ENCODE measurements at regions not wholly inside any gene's neighbourhood (a gene's known extent, or its start where the extent isn't known, plus 50 kb on each side); places are given as distances from the start of the nearest gene placed in this dataset.
"Not testable (repeated sequence)": the region's sequence is repeated elsewhere in the genome, so short reads cannot be mapped to it uniquely, and the experiment has no call there.

GRCh38 chrX:131595120-131595519 is 51.2 kb downstream of the OR13H1 start:
- no peak for DNase-seq

GRCh38 chrX:131607792-131608369 is 64.0 kb downstream of the OR13H1 start:
- no peak for DNase-seq

DNA sequence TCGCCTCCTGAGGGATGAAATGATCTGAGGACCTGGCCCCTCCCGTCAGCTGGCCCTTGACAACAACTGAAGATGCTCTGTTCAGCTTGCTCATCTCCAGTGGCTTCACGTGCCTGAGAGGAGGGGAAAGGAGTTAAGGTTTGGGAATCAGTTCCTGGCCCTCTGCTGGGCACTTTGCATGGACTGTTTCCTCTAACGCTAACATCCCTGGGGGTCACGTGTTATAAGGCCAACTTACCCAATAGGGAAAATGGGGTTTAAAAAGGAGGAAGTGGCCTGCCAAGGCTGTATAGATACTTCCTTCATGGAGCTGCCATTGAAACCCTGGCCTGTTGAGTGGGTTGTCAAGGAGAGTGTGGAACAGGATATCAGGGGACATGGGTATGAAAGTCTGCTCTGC is 65.6 kb downstream of the OR13H1 start:
- no peak for DNase-seq

- no peak for DNase-seq
These were observed 69.4 kb downstream of the OR13H1 start for GRCh38 chrX:131613260-131613659.

- no peak for DNase-seq
These were observed 70.4 kb downstream of the OR13H1 start for GRCh38 chrX:131614241-131614640.

GRCh38 chrX:131617182-131617581 is 73.3 kb downstream of the OR13H1 start:
- DNase-seq: peak in 8 of 56 donors; percentile 0 to 19 (median 0)

DNA sequence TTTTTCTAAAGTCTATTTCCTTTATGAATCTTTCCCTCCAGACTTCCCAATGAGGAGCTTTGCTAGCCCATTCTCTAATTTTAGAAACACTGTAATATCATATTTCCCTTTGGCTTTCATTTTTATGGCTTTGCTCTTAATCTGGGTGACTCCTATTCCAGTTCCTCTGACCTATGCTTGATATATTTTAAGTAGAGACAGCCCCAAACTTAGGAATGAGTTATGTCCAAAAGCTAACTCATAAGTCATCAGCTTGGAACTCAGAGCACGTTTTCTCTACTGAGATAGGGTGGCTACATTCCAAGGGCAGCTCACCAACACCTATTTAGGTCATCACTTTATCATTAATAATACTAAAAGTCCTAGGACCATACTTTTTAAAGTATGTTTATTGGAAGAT is 77.8 kb downstream of the OR13H1 start:
- DNase-seq: no peak

- peak in 1 of 56 donors; percentile 0 for DNase-seq
These were observed 82.9 kb downstream of the OR13H1 start for GRCh38 chrX:131626681-131627296.

- no peak for DNase-seq
These were observed 86.7 kb downstream of the OR13H1 start for GRCh38 chrX:131630534-131630933.

DNA sequence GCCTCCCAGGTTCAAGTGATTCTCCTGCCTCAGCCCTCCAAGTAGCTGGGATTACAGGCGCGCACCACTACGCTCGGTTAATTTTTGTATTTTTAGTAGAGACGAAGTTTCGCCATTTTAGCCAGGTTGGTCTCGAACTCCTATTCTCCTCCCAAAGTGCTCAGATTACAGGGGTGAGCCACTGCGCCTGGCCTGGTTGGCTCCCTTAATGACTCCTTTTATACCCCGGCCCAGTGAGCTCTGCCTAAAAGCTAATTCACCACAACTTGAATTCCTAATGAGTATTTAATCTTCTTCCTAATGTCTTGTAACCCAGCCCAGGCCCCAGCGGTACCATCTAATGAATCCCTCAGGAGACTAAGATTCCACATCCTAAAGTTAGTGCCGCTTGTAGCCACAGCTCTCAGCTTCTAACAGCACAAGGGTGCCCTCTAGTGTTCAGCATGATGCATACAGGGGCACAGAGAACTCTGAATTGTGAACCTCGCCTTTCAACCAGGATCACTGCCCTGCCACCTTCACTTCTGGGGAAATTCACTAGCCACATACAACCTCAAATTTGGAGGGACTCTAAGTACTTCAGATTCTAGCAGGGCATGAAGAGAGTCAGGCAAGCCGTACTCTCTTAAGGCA is 89.5 kb downstream of the OR13H1 start:
- peak in 47 of 56 donors; percentile 0 to 66 (median 7) for DNase-seq

DNA sequence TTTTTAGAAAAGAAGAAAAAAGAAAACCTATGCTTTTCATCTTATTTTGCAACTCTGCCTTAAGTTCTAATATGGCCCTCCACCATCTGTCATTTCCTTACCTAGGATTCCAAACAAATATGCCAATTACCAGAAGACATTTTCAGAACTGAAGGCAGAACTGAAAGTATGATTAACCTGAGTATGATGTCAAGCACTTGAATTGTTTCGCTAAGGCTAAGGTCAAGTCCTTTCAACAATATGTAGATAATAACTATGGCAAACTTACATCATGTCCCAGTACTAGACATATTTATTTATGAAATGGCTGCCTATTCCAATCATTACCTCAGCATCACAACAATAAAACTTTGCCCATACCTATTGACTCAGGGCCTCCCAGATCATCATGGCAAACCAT is 91.0 kb downstream of the OR13H1 start:
- no peak for DNase-seq

- DNase-seq: no peak
These were observed 102.2 kb downstream of the OR13H1 start for GRCh38 chrX:131646106-131646505.

DNA sequence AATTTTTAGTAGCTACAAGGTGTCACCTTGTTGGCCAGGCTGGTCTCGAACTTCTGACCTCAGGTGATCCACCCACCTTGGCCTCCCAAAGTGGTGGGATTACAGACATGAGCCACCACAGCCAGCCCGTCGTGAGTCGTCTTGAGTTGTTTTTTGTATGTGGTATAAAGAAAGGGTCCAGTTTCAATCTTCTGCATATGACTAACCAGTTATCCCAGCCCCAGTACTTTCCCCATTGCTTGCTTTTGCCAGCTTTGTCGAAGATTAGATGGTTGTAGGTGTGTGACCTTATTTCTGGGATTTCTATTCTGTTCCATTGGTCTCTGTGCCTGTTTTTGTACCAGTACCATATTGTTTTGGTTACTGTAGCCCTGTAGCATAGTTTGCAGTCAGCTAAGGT is 105.9 kb downstream of the OR13H1 start:
- no peak for DNase-seq

- DNase-seq: no peak
These were observed 107.0 kb downstream of the OR13H1 start for GRCh38 chrX:131650637-131651410.

- not testable (repeated sequence) for DNase-seq
These were observed 119.9 kb downstream of the OR13H1 start for GRCh38 chrX:131663726-131664125.

DNA sequence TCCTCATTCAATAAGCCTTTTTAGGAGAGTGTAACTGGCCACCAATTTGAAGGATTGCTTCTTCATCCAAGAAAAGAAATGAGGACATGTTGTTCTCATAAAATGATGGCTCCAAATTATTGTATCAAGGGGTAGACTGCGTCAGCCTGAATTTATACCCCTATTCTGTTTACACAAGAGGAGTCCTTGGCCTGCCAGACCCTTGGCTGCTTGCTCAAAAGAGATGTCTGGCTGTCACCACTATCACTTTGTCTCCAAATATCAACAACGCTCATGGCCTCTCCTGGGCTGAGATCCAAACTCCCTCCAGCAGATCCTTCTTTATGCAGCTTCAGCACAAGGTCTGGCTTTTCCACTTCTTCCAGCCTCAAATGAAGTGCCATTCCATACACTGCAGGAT is 127.9 kb downstream of the OR13H1 start:
- no peak for DNase-seq

DNA sequence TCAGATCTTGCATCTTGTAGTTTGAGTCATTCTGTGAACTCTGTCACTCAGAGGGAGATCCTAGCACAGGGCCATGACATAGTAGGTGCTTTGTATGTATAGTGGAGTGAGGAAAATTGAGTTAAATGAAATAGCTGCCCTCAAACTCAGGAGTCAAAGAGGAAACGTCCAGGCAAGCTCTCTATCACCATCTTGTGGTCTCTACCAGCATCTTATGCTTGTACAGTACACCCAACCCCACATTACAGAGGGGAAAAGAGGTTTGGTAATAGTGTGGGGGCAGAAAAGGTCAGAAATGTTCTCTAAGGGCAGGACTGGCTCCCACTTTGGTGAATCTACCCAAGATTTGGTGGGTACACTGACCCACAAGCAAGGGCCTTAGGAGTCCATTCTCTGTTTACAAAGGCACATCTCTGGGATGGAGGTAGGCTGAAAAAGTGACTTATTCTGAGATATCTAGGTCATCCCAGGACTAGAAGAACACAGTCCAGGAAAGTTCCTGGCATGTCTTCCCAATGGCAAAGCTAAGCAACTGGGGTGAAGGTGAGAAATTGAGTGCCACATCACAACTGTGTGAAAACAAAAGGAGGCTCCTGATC is 131.8 kb downstream of the OR13H1 start:
- no peak for DNase-seq

DNA sequence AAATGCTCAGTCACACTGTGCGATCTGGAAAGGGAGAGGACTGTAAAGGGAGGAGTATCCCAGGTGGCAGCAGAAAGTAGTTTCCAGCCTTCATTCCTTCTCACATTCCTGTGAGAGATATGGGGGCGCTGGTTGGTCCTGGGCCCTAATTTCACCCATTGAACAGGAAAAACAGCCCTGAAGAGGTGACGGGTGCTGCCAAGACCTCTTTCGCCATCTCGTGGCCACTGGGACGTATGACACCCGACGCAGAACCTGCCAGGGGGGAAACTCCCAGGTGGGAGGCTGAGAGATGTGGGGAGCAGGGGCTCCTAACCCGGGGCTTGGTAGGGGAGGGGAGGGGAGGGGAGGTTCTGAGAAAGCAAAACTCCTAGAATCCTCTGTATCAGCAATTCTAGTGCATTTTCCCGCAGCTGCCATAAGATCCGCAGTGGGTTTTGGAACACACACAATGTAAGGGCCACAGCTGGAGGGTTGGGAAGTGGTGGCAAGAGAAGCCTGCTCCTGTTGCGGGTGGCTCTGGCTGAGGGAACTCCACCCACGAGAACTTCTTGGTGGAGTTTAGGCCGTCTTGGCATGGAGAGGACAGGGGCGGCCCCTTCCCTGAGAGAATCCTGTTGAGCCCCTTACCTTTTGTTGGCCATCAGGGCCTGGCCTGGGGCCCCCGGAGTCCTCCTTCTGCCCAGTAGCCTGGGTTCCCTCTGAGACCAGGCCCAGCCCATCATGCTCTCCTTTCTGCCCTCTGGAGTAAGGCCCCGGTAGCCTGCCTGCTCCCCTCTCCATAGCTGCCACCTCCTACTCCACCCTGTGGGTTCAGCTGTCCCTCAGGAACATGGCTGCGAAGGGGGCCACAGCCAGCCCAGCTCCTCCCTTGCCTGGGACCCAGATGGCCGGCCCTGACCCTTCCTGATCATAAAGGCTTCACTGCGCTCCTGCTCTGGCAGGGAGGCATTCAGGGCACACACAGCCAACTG is 134.1 kb downstream of the OR13H1 start:
- peak in 16 of 56 donors; percentile 0 to 37 (median 3) for DNase-seq

- not testable (repeated sequence) for DNase-seq
These were observed 138.9 kb downstream of the OR13H1 start for GRCh38 chrX:131682735-131683134.

GRCh38 chrX:131693359-131693758 is 149.5 kb downstream of the OR13H1 start:
- DNase-seq: no peak

GRCh38 chrX:131696989-131697388 is 153.1 kb downstream of the OR13H1 start:
- DNase-seq: not testable (repeated sequence)

Data from nucleus accumbens (tissue), 56 donors.